OCI-LY7 (cell line): ENCODE measurements at regions not wholly inside any gene's neighbourhood (a gene's known extent, or its start where the extent isn't known, plus 50 kb on each side); places are given as distances from the start of the nearest gene placed in this dataset.

ENCODE experiments used
- BruUV-seq: library from RNA; stranded (reverse); fragments of 400-500 nt; replicated peaks from 2 replicates; lab custom pipeline; 2021; lab: Mats Ljungman, UMichigan
- CTCF ChIA-PET: fragments of 300-600 bp; sonication (Branson Sonifier 250); formaldehyde crosslinking; loops from one replicate; lab custom pipeline; 2022; ENCODE audit warnings: antibody characterized with exemption; ENCODE audit not compliant: unreplicated experiment; lab: Charles Lee
- POLR2A ChIA-PET: fragments of 300-600 bp; sonication (Branson Sonifier 250); formaldehyde crosslinking; loops from one replicate; lab custom pipeline; 2022; ENCODE audit warnings: antibody characterized with exemption; lab: Charles Lee
- DNase-seq: peaks from one replicate; pipeline ENCODE4 v3.0.0-alpha.2; 2015; ENCODE audit warnings: low spot score
- H2AFZ ChIP-seq: fragments of 200-600 bp; sonication (generic), shearing (Covaris generic); 2 replicates; pipeline ENCODE4 v1.6.1; 2014; ENCODE audit warnings: mild to moderate bottlenecking, antibody characterized with exemption, low read length, moderate library complexity
- H3K27ac ChIP-seq: fragments of 200-600 bp; sonication (generic); 2 replicates; pipeline ENCODE4 v1.5.1; 2014; ENCODE audit warnings: mixed run types, low read depth, mild to moderate bottlenecking, moderate library complexity, low read length, inconsistent platforms; ENCODE audit not compliant: poor library complexity, severe bottlenecking
- H3K36me3 ChIP-seq: fragments of 200-600 bp; sonication (generic); 2 replicates; pipeline ENCODE4 v1.6.1; 2014; ENCODE audit warnings: mild to moderate bottlenecking, antibody characterized with exemption, low read length, moderate library complexity, mixed read lengths; ENCODE audit not compliant: insufficient read depth
- H3K4me1 ChIP-seq: fragments of 200-600 bp; sonication (generic); 2 replicates; pipeline ENCODE4 v1.5.1; 2014; ENCODE audit warnings: mild to moderate bottlenecking, low read length; ENCODE audit not compliant: insufficient read depth, poor library complexity, severe bottlenecking
- H3K4me2 ChIP-seq: fragments of 200-600 bp; sonication (generic); 2 replicates; pipeline ENCODE4 v1.6.1; 2014; ENCODE audit warnings: mild to moderate bottlenecking, low read length
- H3K4me3 ChIP-seq: fragments of 200-600 bp; sonication (generic); 2 replicates; pipeline ENCODE4 v1.5.1; 2014; ENCODE audit warnings: mild to moderate bottlenecking, low read depth, low read length; ENCODE audit not compliant: poor library complexity, severe bottlenecking
- H3K79me2 ChIP-seq: fragments of 200-600 bp; sonication (generic); 2 replicates; pipeline ENCODE4 v1.6.1; 2016; ENCODE audit warnings: low read depth, mild to moderate bottlenecking, low read length, moderate library complexity, mixed read lengths; ENCODE audit not compliant: insufficient read depth
- H3K9me2 ChIP-seq: fragments of 200-600 bp; sonication (generic); 2 replicates; pipeline ENCODE4 v1.6.1; 2016; ENCODE audit warnings: mild to moderate bottlenecking, low read length, mixed read lengths; ENCODE audit not compliant: insufficient read depth
- H3K9me3 ChIP-seq: fragments of 200-600 bp; sonication (generic); 2 replicates; pipeline ENCODE4 v1.6.1; 2014; ENCODE audit warnings: mild to moderate bottlenecking, mixed run types, low read length, mixed read lengths
- H4K20me1 ChIP-seq: fragments of 200-600 bp; sonication (generic); 2 replicates; pipeline ENCODE4 v1.6.1; 2014; ENCODE audit warnings: mild to moderate bottlenecking, antibody characterized with exemption, low read length, moderate library complexity, mixed read lengths; ENCODE audit not compliant: insufficient read depth
- CTCF ChIP-seq: fragments of 200-600 bp; sonication (generic); conservative IDR thresholded peaks from 2 replicates; pipeline ENCODE4 v1.5.1; 2014; ENCODE audit warnings: mild to moderate bottlenecking, antibody characterized with exemption, low read length, moderate library complexity, mixed read lengths
- EZH2phosphoT487 ChIP-seq: fragments of 200-600 bp; sonication (generic); IDR thresholded peaks from 2 replicates; pipeline ENCODE4 v1.6.1; 2018; ENCODE audit warnings: low read depth, borderline replicate concordance, mild to moderate bottlenecking, mixed run types, antibody characterized with exemption, low read length, moderate library complexity, mixed read lengths
- intact Hi-C: fragments of 100-400 bp; cut with micrococcal nuclease; formaldehyde crosslinking; loops from one replicate; pipeline ENCODE4 v1.10.0; 2022; ENCODE audit not compliant: unreplicated experiment

- intact Hi-C loops: no loop called here
- Histone ChIP-seq H3K4me1 (no peaks in the 10 kb centered on the region), H3K79me2 (no peaks in the 10 kb centered on the region), H3K27ac (no peak overlapping the region), H3K9me2 (no peaks in the 10 kb centered on the region), H3K4me3 (no peak overlapping the region), H3K9me3 (no peaks in the 10 kb centered on the region), H3K36me3 (no peaks in the 10 kb centered on the region), H3K4me2 (no peak overlapping the region), H4K20me1 (no peaks in the 10 kb centered on the region), H2AFZ (no peak overlapping the region)
- TF ChIP-seq EZH2phosphoT487 (no peak), CTCF (no peak)
- DNase-seq: no peak
- CTCF ChIA-PET: no interaction called here
- BruUV-seq: no TSS peak
- POLR2A ChIA-PET: no interaction called here
Measured at GRCh38 chr2:130289780-130290179, 52.9 kb upstream of the IMP4 start.

GRCh38 chr2:130288467-130289403, 54.0 kb upstream of the IMP4 start:
- no peaks in the 10 kb centered on the region for H3K9me2 ChIP-seq
- no peaks in the 10 kb centered on the region for H4K20me1 ChIP-seq
- no peaks in the 10 kb centered on the region for H3K9me3 ChIP-seq
- no peak for DNase-seq
- no TSS peak for BruUV-seq
- no peak for TF ChIP-seq EZH2phosphoT487
- no peak for TF ChIP-seq CTCF
- POLR2A ChIA-PET: no interaction called here
- no peaks in the 10 kb centered on the region for H3K79me2 ChIP-seq
- H3K4me1 ChIP-seq: no peaks in the 10 kb centered on the region
- intact Hi-C loops: no loop called here
- H2AFZ ChIP-seq: no peak overlapping the region
- no peaks in the 10 kb centered on the region for H3K36me3 ChIP-seq
- H3K27ac ChIP-seq: no peak overlapping the region
- CTCF ChIA-PET: no interaction called here
- no peak overlapping the region for H3K4me3 ChIP-seq
- H3K4me2 ChIP-seq: no peak overlapping the region

- BruUV-seq: no TSS peak
- no peak for DNase-seq
Measured at GRCh38 chr2:130287656-130288026, 55.1 kb upstream of the IMP4 start.

More at GRCh38 chr2:130287656-130288026, 55.1 kb upstream of the IMP4 start:
- Histone ChIP-seq H3K79me2 (no peaks in the 10 kb centered on the region), H3K4me3 (no peak overlapping the region), H3K4me1 (no peaks in the 10 kb centered on the region), H3K9me3 (no peaks in the 10 kb centered on the region), H4K20me1 (no peaks in the 10 kb centered on the region), H3K4me2 (no peak overlapping the region), H3K9me2 (no peaks in the 10 kb centered on the region), H3K27ac (no peak overlapping the region), H2AFZ (no peak overlapping the region), H3K36me3 (no peaks in the 10 kb centered on the region)
- intact Hi-C loops: no loop called here
- TF ChIP-seq CTCF (no peak), EZH2phosphoT487 (no peak)
- CTCF ChIA-PET: no interaction called here
- POLR2A ChIA-PET: no interaction called here
